Left forelimb (tissue), 1 donor: ENCODE measurements at regions not wholly inside any gene's neighbourhood (a gene's known extent, or its start where the extent isn't known, plus 50 kb on each side); places are given as distances from the start of the nearest gene placed in this dataset.
"Not testable (repeated sequence)": the region's sequence is repeated elsewhere in the genome, so short reads cannot be mapped to it uniquely, and the experiment has no call there.

Source experiments
- DNase-seq: peaks from one replicate; pipeline ENCODE4 v3.0.0-alpha.2; 2018; ENCODE audit warnings: low spot score

- DNase-seq: no peak
Observed at GRCh38 chr6:68158256-68158655, 476.8 kb upstream of the ADGRB3 start.

GRCh38 chr6:68144667-68145066 is 490.4 kb upstream of the ADGRB3 start:
- DNase-seq: no peak

GRCh38 chr6:68141190-68141589 is 493.9 kb upstream of the ADGRB3 start:
- DNase-seq: no peak

DNA sequence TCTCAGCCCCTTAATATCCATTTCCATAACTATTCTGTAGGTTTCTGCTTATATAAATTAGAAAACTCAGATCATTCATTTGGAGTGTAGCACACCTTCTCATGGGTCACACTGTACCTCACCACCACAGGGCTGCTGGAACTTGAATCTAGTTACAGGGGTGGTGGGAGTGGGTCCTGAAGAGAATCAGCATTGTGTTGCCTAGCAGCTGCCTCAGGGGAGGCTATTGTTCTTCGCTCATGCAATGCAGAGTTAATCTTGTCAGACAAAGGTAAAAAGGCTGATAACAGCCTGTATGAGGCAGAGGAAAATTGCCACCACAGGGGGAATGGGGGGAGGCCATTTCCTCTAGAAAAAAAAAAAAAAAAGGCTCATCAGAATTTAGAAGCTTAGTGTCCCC is 496.0 kb upstream of the ADGRB3 start:
- DNase-seq: no peak

DNA sequence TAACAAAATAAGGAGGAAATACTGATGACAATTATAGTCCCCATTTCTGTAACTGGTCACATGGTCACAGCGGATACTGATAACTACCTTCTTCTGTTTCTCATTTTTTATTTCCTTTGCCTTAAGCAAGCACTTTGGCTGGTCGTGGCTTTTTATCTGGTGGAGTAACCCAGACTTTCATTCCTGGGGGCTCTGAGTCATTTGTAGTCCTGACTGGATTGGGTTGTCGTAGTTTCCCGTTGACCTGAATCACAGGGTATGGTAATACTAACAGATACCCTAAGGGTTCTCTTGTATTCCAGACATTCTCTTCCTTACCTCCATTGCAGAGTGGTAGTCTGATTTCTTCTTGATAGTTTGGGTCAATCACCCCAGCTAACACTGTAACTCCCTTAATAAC is 500.3 kb upstream of the ADGRB3 start:
- DNase-seq: no peak

GRCh38 chr6:68128211-68128610 is 506.9 kb upstream of the ADGRB3 start:
- DNase-seq: no peak

DNA sequence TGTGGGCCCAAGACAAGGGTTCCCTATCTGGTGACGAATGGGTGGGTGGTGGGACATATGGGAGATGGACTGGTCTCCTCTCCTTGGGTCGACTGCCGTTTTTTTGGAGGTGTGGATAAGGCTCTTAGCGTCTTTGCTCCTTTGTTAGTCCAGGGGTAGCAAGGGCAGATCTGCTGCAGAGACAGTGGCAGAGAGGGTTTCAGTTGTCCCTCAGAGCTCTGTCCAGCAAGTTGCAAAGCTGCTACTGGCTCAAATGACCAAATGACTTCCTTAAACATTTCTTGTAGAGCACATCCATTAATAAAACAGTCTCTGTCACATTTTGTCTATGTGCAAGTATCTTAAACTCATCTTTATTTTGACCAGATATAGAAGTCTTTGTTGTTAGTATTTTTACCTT is 508.0 kb upstream of the ADGRB3 start:
- no peak for DNase-seq

DNA sequence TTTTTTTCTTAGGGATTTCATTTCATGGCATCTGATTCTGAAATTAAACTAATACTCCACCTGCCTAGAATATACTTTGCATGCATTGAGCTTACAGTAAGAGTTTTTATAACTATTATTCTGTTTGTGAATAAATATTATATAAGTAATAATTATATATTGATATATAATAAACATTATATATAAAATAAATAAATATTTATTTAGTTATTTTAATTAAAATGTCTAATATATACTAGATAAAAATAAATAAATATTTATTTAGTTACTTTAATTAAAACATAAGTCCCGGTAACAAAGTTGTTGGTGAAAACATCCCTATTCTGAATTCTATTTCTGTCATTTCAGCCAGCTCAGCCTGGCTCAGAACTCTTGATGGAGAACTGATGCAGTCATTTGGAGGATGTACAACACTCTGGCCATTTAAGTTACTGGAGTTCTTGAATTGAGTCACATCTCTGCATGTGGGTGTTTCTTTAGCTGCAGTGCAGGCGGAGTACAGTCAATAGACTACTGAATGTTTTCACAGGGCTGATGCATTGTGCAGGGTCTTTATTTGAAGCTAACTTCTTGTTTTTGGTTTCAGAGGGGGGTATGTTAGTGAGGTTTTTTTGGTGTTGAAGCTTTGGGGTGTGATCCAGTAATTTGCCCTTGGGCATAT is 508.9 kb upstream of the ADGRB3 start:
- no peak for DNase-seq

DNA sequence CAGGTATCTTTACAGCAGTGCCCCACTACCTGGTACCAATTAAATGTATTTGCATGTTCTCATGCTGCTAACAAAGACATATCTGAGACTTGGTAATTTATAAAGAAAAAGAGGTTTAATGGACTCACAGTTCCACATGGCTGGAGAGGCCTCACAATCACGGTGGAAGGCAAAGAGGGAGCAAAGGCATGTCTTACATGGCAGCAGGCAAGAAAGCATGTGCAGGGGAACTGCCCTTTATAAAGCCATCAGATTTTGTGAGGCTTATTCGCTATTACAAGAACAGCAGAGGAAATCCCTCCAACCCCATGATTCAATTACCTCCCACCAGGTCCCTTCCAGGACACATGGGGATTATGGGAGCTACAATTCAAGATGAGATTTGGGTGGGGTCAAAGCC is 512.1 kb upstream of the ADGRB3 start:
- DNase-seq: not testable (repeated sequence)

- DNase-seq: no peak
Observed at GRCh38 chr6:68122032-68122431, 513.0 kb upstream of the ADGRB3 start.

- DNase-seq: not testable (repeated sequence)
Observed at GRCh38 chr6:68120954-68121353, 514.1 kb upstream of the ADGRB3 start.

- no peak for DNase-seq
Observed at GRCh38 chr6:68114463-68115047, 520.5 kb upstream of the ADGRB3 start.

GRCh38 chr6:68108233-68108835 is 526.7 kb upstream of the ADGRB3 start:
- no peak for DNase-seq

DNA sequence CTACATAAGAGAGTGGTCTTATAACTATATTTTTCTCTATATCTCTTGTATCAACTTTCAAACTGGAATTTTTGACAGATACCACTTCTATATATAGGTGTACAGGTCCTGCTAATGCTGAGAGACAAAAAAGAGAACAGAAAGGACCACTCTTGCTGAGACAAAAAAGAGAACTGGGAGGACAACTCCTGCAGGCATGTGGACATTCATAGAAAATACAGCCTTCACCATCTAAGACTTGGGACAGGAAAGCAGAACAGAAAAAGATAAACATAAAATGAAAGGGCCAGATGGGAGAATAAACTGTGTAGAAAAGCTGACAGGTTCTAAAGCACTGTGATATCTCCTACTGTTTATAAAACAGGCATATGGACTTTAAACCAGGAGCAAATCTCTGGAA is 541.0 kb upstream of the ADGRB3 start:
- no peak for DNase-seq

- DNase-seq: no peak
Observed at GRCh38 chr6:68087399-68088133, 547.5 kb upstream of the ADGRB3 start.

- no peak for DNase-seq
Observed at GRCh38 chr6:68086199-68086598, 548.9 kb upstream of the ADGRB3 start.

GRCh38 chr6:68085599-68085998 is 549.5 kb upstream of the ADGRB3 start:
- DNase-seq: not testable (repeated sequence)

- no peak for DNase-seq
Observed at GRCh38 chr6:68082086-68082485, 553.0 kb upstream of the ADGRB3 start.

DNA sequence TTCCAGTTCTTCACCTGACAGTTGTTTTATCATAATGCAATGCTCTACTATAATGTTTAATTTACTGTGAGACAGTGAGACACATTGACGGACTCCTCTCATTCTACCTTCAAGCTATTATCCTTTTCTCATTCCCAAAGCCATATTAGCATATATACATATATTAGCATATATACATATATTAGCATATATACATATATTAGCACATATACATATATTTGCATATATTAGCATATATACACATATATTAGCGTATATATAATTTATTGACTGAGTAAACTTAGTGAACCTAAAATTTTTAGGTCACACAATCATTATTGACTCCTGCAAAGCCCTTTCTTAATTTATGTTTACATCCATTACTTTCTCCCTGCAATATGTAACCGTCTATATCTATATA is 555.0 kb upstream of the ADGRB3 start:
- no peak for DNase-seq

- no peak for DNase-seq
Observed at GRCh38 chr6:68077661-68078060, 557.4 kb upstream of the ADGRB3 start.

GRCh38 chr6:68071740-68072139 is 563.3 kb upstream of the ADGRB3 start:
- no peak for DNase-seq

DNA sequence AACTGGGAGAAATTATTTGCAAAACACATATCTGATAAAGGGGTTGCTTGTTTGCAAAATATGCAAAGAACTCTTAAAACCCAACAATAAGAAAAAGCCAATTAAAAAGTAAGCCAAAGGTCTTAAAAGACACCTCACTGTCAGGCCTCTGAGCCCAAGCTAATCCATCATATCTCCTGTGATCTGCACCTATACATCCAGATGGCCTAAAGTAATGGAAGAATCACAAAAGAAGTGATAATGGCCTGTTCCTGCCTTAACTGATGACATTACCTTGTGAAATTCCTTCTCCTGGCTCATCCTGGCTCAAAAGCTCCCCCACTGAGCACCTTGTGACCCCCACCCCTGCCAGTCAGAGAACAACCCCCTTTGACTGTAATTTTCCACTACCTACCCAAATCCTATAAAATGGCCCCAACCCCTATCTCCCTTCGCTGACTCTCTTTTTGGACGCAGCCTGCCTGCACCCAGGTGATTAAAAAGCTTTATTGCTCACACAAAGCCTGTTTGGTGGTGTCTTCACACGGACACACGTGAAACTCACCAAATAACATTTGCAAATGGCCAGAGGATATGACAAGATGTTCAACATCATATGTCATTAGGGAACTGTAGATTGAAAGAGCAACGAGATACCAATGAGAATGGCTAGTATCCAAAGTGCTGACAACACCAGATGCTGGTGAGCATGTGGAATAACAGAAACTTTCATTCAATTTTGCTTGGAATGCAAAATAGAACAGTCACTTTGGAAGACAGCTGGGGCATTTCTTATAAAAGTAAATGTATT is 565.0 kb upstream of the ADGRB3 start:
- DNase-seq: no peak
